Motor neuron (in vitro differentiated cells): ENCODE measurements at regions not wholly inside any gene's neighbourhood (a gene's known extent, or its start where the extent isn't known, plus 50 kb on each side); places are given as distances from the start of the nearest gene placed in this dataset.
"Not testable (repeated sequence)": the region's sequence is repeated elsewhere in the genome, so short reads cannot be mapped to it uniquely, and the experiment has no call there.

ENCODE experiments used
- ATAC-seq, 8 experiments: fragments of 200-7000 bp; cut with Tn5 transposase; replicated peaks in 6 of 8; 2 replicates each; pipeline ENCODE4 v1.8.0; 2021; ENCODE audit warnings: mild to moderate bottlenecking in 8 of 8, moderate library complexity in 8 of 8
- H3K27ac ChIP-seq, 2 donors: fragments of 250-450 bp; sonication (Bioruptor Pico); 2 replicates each; pipeline ENCODE4 v1.9.0; 2021; ENCODE audit warnings: antibody characterized with exemption in 2 of 2, mild to moderate bottlenecking in 2 of 2, moderate library complexity in 1 of 2
- H3K4me1 ChIP-seq, 2 donors: fragments of 250-450 bp; sonication (Bioruptor Pico); replicated peaks in 1 of 2; 2 replicates each; pipeline ENCODE4 v1.6.1; 2021; ENCODE audit warnings: antibody characterized with exemption in 2 of 2, mild to moderate bottlenecking in 2 of 2, moderate library complexity in 1 of 2
- H3K4me3 ChIP-seq, 5 donors: fragments of 250-450 bp; sonication (Bioruptor Pico); 2 replicates each; pipeline ENCODE4 v1.9.0; 2021; ENCODE audit warnings: antibody characterized with exemption in 5 of 5, mild to moderate bottlenecking in 5 of 5, moderate library complexity in 4 of 5
- WGBS, 10 experiments: fragments of 450-650 bp; shearing (Covaris generic); methylation state at CpG; one replicate each; pipeline ENCODE4 v1.0.0; 2022; 5-methylcytosine and 5-hydroxymethylcytosine counted together
- in situ Hi-C, 9 experiments: fragments of 400-800 bp; cut with MboI; loops; one replicate each; pipeline ENCODE4 v1.15.0; 2021; ENCODE audit warnings: low sequenced_read_pairs in 9 of 9, low pct_unique_long_range_greater_than_20kb in 2 of 9; ENCODE audit not compliant: unreplicated experiment in 9 of 9

- ATAC-seq, in situ Hi-C loops, H3K4me3 ChIP-seq, H3K4me1 ChIP-seq, H3K27ac ChIP-seq: not testable (repeated sequence)
- 63 to 100% (median 100%) methylated on average over 1 to 4 of the region's 4 CpGs; no CpG with 5 or more reads in 2 of the 10 experiments for WGBS, 10 experiments
Observed at GRCh38 chr7:66462831-66463230, 165.8 kb upstream of the KCTD7 start.

GRCh38 chr7:66464059-66464458 lies 164.6 kb upstream of the KCTD7 start:
- no peaks in the 10 kb centered on the region for H3K4me1 ChIP-seq
- in situ Hi-C loops = no loop called here
- no peak for ATAC-seq
- 83 to 100% (median 94%) methylated on average over 1 to 5 of the region's 6 CpGs; no CpG with 5 or more reads in 1 of the 10 experiments for WGBS, 10 experiments
- H3K4me3 ChIP-seq = no peak overlapping the region
- no peak overlapping the region for H3K27ac ChIP-seq

GRCh38 chr7:66466081-66466600 lies 162.5 kb upstream of the KCTD7 start:
- Histone ChIP-seq H3K4me3 (no peak overlapping the region), H3K27ac (no peak overlapping the region), H3K4me1 (no peaks in the 10 kb centered on the region)
- in situ Hi-C loops = no loop called here
- WGBS, 10 experiments = 90 to 100% (median 96%) methylated on average over 1 to 7 of the region's 8 CpGs
- no peak for ATAC-seq

GRCh38 chr7:66467887-66468286 lies 160.8 kb upstream of the KCTD7 start:
- no peak overlapping the region for H3K27ac ChIP-seq
- 79 to 100% (median 89%) methylated on average over 2 of the region's 2 CpGs for WGBS, 10 experiments
- in situ Hi-C loops = no loop called here
- no peak overlapping the region for H3K4me3 ChIP-seq
- ATAC-seq = no peak
- H3K4me1 ChIP-seq = no peaks in the 10 kb centered on the region

- 50 to 100% (median 84%) methylated on average over 1 to 3 of the region's 3 CpGs for WGBS, 10 experiments
- H3K4me3 ChIP-seq, H3K27ac ChIP-seq, ATAC-seq, in situ Hi-C loops, H3K4me1 ChIP-seq: not testable (repeated sequence)
Observed at GRCh38 chr7:66473064-66473463, 155.6 kb upstream of the KCTD7 start.

- 80 to 100% (median 96%) methylated on average over 1 to 23 of the region's 45 CpGs; no CpG with 5 or more reads in 2 of the 10 experiments for WGBS, 10 experiments
- ATAC-seq = no peak
- Histone ChIP-seq H3K27ac (no peak overlapping the region), H3K4me3 (no peak overlapping the region), H3K4me1 (no peaks in the 10 kb centered on the region)
- in situ Hi-C loops = no loop called here
Observed at GRCh38 chr7:66474441-66474840, 154.2 kb upstream of the KCTD7 start.

- ATAC-seq, in situ Hi-C loops, H3K4me3 ChIP-seq, H3K4me1 ChIP-seq, H3K27ac ChIP-seq: not testable (repeated sequence)
- WGBS, 10 experiments = 74 to 100% (median 90%) methylated on average over 1 to 3 of the region's 3 CpGs; no CpG with 5 or more reads in 3 of the 10 experiments
Observed at GRCh38 chr7:66476056-66476455, 152.6 kb upstream of the KCTD7 start.

- WGBS, 10 experiments = 80 to 100% (median 88%) methylated on average over 1 of the region's 3 CpGs; no CpG with 5 or more reads in 7 of the 10 experiments
- peak in 7 of 8 experiments; percentile 27 to 93 (median 48) for ATAC-seq
- H3K4me1 ChIP-seq, H3K27ac ChIP-seq, H3K4me3 ChIP-seq, in situ Hi-C loops: not testable (repeated sequence)
Observed at GRCh38 chr7:66477822-66478397, 150.8 kb upstream of the KCTD7 start.

GRCh38 chr7:66481229-66481628 lies 147.5 kb upstream of the KCTD7 start:
- H3K27ac ChIP-seq, H3K4me1 ChIP-seq, ATAC-seq, H3K4me3 ChIP-seq, in situ Hi-C loops: not testable (repeated sequence)
- WGBS, 10 experiments = no CpG with 5 or more reads among the region's 1 CpG

- 89 to 100% (median 94%) methylated on average over 2 to 7 of the region's 8 CpGs; no CpG with 5 or more reads in 5 of the 10 experiments for WGBS, 10 experiments
- in situ Hi-C loops, H3K4me3 ChIP-seq, H3K4me1 ChIP-seq, H3K27ac ChIP-seq, ATAC-seq: not testable (repeated sequence)
Observed at GRCh38 chr7:66489065-66489464, 139.6 kb upstream of the KCTD7 start.

- in situ Hi-C loops, H3K4me3 ChIP-seq, ATAC-seq, H3K27ac ChIP-seq: not testable (repeated sequence)
- peaks cover 7 to 13% of the 10 kb centered on the region in 2 donors for H3K4me1 ChIP-seq
- WGBS, 10 experiments = 90 to 100% methylated on average over 1 to 2 of the region's 2 CpGs; no CpG with 5 or more reads in 8 of the 10 experiments
Observed at GRCh38 chr7:66489741-66490140, 138.9 kb upstream of the KCTD7 start.

- ATAC-seq, H3K4me3 ChIP-seq, in situ Hi-C loops, H3K27ac ChIP-seq: not testable (repeated sequence)
- 100% methylated on average over 1 of the region's 11 CpGs; no CpG with 5 or more reads in 9 of the 10 experiments for WGBS, 10 experiments
- peaks cover 7 to 13% of the 10 kb centered on the region in 2 donors for H3K4me1 ChIP-seq
Observed at GRCh38 chr7:66490979-66491378, 137.7 kb upstream of the KCTD7 start.

- in situ Hi-C loops, ATAC-seq: not testable (repeated sequence)
- WGBS, 10 experiments = 84 to 100% (median 100%) methylated on average over 1 to 5 of the region's 7 CpGs; no CpG with 5 or more reads in 5 of the 10 experiments
- peak overlapping the region in 1 of 2 donors; percentile 93 for H3K27ac ChIP-seq
- peaks cover 7 to 13% of the 10 kb centered on the region in 2 donors for H3K4me1 ChIP-seq
- H3K4me3 ChIP-seq = peak overlapping the region; percentile 58 to 71 (median 59)
Observed at GRCh38 chr7:66492405-66492804, 136.3 kb upstream of the KCTD7 start.
